Fibroblast of lung (primary cell): ENCODE measurements at regions not wholly inside any gene's neighbourhood (a gene's known extent, or its start where the extent isn't known, plus 50 kb on each side); places are given as distances from the start of the nearest gene placed in this dataset.

Experiments
- DNase-seq, 2 donors: peaks; one replicate each; pipeline versions ENCODE4 v3.0.0 to v3.0.0-alpha.2; 2010; ENCODE audit warnings: low read depth in 2 of 2
- H2AFZ ChIP-seq: 2 replicates; pipeline ENCODE4 v1.5.1; 2012; ENCODE audit warnings: low read length, control low read depth, inconsistent platforms
- H3K27ac ChIP-seq: 2 replicates; pipeline ENCODE4 v1.5.1; 2011; ENCODE audit warnings: low read length, control low read depth; ENCODE audit not compliant: insufficient read depth
- H3K27me3 ChIP-seq: 2 replicates; pipeline ENCODE4 v1.5.1; 2011; ENCODE audit warnings: mild to moderate bottlenecking, low read length; ENCODE audit not compliant: control insufficient read depth, insufficient read depth
- H3K36me3 ChIP-seq: 2 replicates; pipeline ENCODE4 v1.5.1; 2011; ENCODE audit warnings: low read length; ENCODE audit not compliant: control insufficient read depth, insufficient read depth
- H3K4me1 ChIP-seq: 2 replicates; pipeline ENCODE4 v1.5.1; 2011; ENCODE audit warnings: low read length; ENCODE audit not compliant: control insufficient read depth, insufficient read depth; ENCODE audit errors: extremely low read depth
- H3K4me2 ChIP-seq: 2 replicates; pipeline ENCODE4 v1.5.1; 2011; ENCODE audit warnings: low read length, control low read depth; ENCODE audit not compliant: insufficient read depth; ENCODE audit errors: extremely low read depth
- H3K4me3 ChIP-seq, 4 experiments: fragments of 200-600 bp in 1 of 4; sonication (generic) in 1 of 4; replicated peaks in 1 of 4; 2 replicates each; pipeline ENCODE4 v1.5.1; 2011 to 2016; ENCODE audit warnings: low read length in 4 of 4, low read depth in 3 of 4, mild to moderate bottlenecking in 3 of 4, control low read depth in 2 of 4, inconsistent platforms in 1 of 4, mixed read lengths in 1 of 4; ENCODE audit not compliant: insufficient read depth in 1 of 4; ENCODE audit errors: control extremely low read depth in 1 of 4
- H3K79me2 ChIP-seq: 2 replicates; pipeline ENCODE4 v1.5.1; 2012; ENCODE audit warnings: mild to moderate bottlenecking, low read length, inconsistent platforms; ENCODE audit not compliant: control insufficient read depth, insufficient read depth
- H3K9ac ChIP-seq: 2 replicates; pipeline ENCODE4 v1.5.1; 2011; ENCODE audit warnings: mild to moderate bottlenecking, low read length, control low read depth; ENCODE audit not compliant: insufficient read depth
- H3K9me3 ChIP-seq: 2 replicates; pipeline ENCODE4 v1.5.1; 2012; ENCODE audit warnings: low read depth, low read length; ENCODE audit not compliant: control insufficient read depth, insufficient read depth
- H4K20me1 ChIP-seq: 2 replicates; pipeline ENCODE4 v1.5.1; 2011; ENCODE audit warnings: low read length; ENCODE audit not compliant: control insufficient read depth, insufficient read depth; ENCODE audit errors: extremely low read depth
- CTCF ChIP-seq, 2 donors: IDR thresholded peaks in 1 of 2; conservative IDR thresholded peaks in 1 of 2; 1 replicate in 1 of 2; 2 replicates in 1 of 2; pipeline ENCODE4 v1.5.1; 2011 to 2012; ENCODE audit warnings: low read length in 2 of 2, control low read depth in 1 of 2, inconsistent platforms in 1 of 2, low read depth in 1 of 2, mild to moderate bottlenecking in 1 of 2
- EZH2 ChIP-seq: IDR thresholded peaks from 2 replicates; pipeline ENCODE4 v1.5.1; 2012; ENCODE audit warnings: low read length, control low read depth, mild to moderate bottlenecking; ENCODE audit errors: missing control alignments

DNA sequence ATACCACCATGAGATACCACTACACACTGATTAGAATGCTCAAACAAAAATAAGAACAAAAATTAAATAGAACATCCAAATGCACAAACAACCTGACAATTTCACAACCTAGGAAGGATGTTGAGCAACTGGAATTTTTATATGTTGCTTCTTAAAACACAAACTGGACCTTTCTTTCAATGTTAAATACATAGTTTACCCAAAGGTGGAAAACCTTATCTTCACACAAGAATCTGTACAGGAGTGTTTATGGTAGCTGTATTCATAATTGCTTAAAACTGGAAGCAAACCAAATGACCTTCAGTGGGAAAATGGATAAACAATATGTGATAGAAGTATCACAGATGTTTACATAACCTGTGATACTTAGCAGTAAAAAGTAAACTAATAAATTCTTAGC, 573.8 kb downstream of the MAGEB5 start:
- H3K36me3 ChIP-seq: no peaks in the 10 kb centered on the region
- no peaks in the 10 kb centered on the region for H4K20me1 ChIP-seq
- H3K4me2 ChIP-seq: no peak overlapping the region
- no peaks in the 10 kb centered on the region for H3K9me3 ChIP-seq
- DNase-seq: peak in 1 of 2 donors; percentile 15
- no peak overlapping the region for H3K4me3 ChIP-seq
- H2AFZ ChIP-seq: no peak overlapping the region
- no peak overlapping the region for H3K27ac ChIP-seq
- no peaks in the 10 kb centered on the region for H3K27me3 ChIP-seq
- no peaks in the 10 kb centered on the region for H3K79me2 ChIP-seq
- H3K9ac ChIP-seq: no peak overlapping the region
- TF ChIP-seq CTCF (conservative IDR thresholded peaks at IDR 0.05 in 1 of 2, IDR thresholded peaks at IDR 0.05 in 1 of 2; ENCODE audit: low read depth in 1 of 2, low read length in 2 of 2) (no peak), EZH2 (no peak)
- H3K4me1 ChIP-seq: no peaks in the 10 kb centered on the region

GRCh38 chrX:26788402-26788998, 572.5 kb downstream of the MAGEB5 start:
- Histone ChIP-seq H3K4me1 (no peaks in the 10 kb centered on the region), H4K20me1 (no peaks in the 10 kb centered on the region), H3K27me3 (no peaks in the 10 kb centered on the region), H3K4me2 (no peak overlapping the region), H3K36me3 (no peaks in the 10 kb centered on the region), H3K9me3 (no peaks in the 10 kb centered on the region), H2AFZ (no peak overlapping the region), H3K9ac (no peak overlapping the region), H3K4me3 (no peak overlapping the region), H3K79me2 (no peaks in the 10 kb centered on the region), H3K27ac (no peak overlapping the region)
- TF ChIP-seq EZH2: no peak
- no peak for TF ChIP-seq CTCF (conservative IDR thresholded peaks at IDR 0.05 in 1 of 2, IDR thresholded peaks at IDR 0.05 in 1 of 2; ENCODE audit: low read depth in 1 of 2, low read length in 2 of 2)
- DNase-seq: peak in 1 of 2 donors; percentile 31

GRCh38 chrX:26783512-26784225, 567.7 kb downstream of the MAGEB5 start:
- H3K9ac ChIP-seq: no peak overlapping the region
- peak; percentile 6 to 63 for TF ChIP-seq CTCF (conservative IDR thresholded peaks at IDR 0.05 in 1 of 2, IDR thresholded peaks at IDR 0.05 in 1 of 2; ENCODE audit: low read depth in 1 of 2, low read length in 2 of 2)
- TF ChIP-seq EZH2: no peak
- H3K36me3 ChIP-seq: no peaks in the 10 kb centered on the region
- no peaks in the 10 kb centered on the region for H3K79me2 ChIP-seq
- H4K20me1 ChIP-seq: no peaks in the 10 kb centered on the region
- no peak overlapping the region for H3K27ac ChIP-seq
- no peaks in the 10 kb centered on the region for H3K27me3 ChIP-seq
- no peaks in the 10 kb centered on the region for H3K9me3 ChIP-seq
- DNase-seq: peak; percentile 2 to 65
- H3K4me1 ChIP-seq: no peaks in the 10 kb centered on the region
- no peak overlapping the region for H3K4me2 ChIP-seq
- no peak overlapping the region for H2AFZ ChIP-seq
- no peak overlapping the region for H3K4me3 ChIP-seq
